ENCODE measurements at regions not wholly inside any gene's neighbourhood (a gene's known extent, or its start where the extent isn't known, plus 50 kb on each side); places are given as distances from the start of the nearest gene placed in this dataset.

DNA sequence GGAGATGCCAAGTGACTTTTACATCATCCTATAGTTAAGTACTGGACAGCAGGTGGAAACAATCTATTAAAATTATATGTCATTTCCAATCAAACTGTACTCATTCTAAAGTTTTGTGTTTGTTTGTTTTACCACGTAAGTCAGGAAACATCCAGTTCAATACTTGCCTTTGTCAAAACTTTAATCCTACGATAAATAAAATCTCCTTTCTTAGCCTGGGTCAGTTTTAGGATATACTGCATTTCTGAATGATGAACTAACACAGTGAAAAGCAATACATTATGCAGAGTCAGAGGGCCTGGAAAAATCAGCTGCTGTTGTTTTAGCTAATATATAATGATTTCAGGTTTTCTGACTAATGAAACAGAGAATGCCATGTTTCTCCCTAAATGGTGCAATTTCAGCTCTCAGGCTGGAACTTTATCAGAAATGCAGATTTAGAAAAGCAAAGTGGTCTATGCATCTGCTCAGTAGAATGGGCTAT is 756.4 kb downstream of the CDH11 start:
- TF ChIP-seq, protein P1, sequence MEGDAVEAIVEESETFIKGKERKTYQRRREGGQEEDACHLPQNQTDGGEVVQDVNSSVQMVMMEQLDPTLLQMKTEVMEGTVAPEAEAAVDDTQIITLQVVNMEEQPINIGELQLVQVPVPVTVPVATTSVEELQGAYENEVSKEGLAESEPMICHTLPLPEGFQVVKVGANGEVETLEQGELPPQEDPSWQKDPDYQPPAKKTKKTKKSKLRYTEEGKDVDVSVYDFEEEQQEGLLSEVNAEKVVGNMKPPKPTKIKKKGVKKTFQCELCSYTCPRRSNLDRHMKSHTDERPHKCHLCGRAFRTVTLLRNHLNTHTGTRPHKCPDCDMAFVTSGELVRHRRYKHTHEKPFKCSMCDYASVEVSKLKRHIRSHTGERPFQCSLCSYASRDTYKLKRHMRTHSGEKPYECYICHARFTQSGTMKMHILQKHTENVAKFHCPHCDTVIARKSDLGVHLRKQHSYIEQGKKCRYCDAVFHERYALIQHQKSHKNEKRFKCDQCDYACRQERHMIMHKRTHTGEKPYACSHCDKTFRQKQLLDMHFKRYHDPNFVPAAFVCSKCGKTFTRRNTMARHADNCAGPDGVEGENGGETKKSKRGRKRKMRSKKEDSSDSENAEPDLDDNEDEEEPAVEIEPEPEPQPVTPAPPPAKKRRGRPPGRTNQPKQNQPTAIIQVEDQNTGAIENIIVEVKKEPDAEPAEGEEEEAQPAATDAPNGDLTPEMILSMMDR (IDR thresholded peaks at IDR 0.05; ENCODE audit: low read depth, low read length), result no peak
- Histone ChIP-seq H3K4me3 (no peak overlapping the region), H3K27ac (no peak overlapping the region), H3K36me3 (no peaks in the 10 kb centered on the region), H3K9me3 (ENCODE audit: low read depth) (no peaks in the 10 kb centered on the region), H3K4me1 (ENCODE audit: low read depth) (no peaks in the 10 kb centered on the region), H3K27me3 (no peaks in the 10 kb centered on the region)
- DNase-seq (ENCODE audit: low read depth in 1 of 2, low spot score in 1 of 2), result no peak

DNA sequence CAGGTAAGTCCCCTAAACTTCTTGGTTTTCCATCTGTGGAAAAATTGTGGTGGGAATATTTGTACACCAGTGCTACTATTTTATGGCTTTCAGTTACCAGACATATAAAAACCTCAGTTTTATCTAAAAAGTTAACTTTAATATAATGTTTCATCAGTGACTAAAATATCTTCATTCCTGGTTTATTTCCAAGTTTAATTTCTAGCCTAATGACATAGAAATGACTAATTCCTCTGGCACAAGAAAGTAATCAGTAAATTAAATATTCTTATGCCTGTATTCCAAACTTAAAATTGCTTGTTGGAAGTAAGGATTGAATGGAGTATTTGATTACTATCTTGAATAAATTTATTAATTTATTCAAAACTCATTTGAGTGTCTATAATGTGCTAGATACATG is 757.0 kb downstream of the CDH11 start:
- H3K4me3 ChIP-seq, result no peak overlapping the region
- H3K9me3 ChIP-seq (ENCODE audit: low read depth), result no peaks in the 10 kb centered on the region
- H3K27me3 ChIP-seq, result no peaks in the 10 kb centered on the region
- H3K4me1 ChIP-seq (ENCODE audit: low read depth), result no peaks in the 10 kb centered on the region
- TF ChIP-seq, protein P1 (IDR thresholded peaks at IDR 0.05; ENCODE audit: low read depth, low read length), result no peak
- no peak for DNase-seq (ENCODE audit: low read depth in 1 of 2, low spot score in 1 of 2)
- H3K36me3 ChIP-seq, result no peaks in the 10 kb centered on the region
- H3K27ac ChIP-seq, result no peak overlapping the region

DNA sequence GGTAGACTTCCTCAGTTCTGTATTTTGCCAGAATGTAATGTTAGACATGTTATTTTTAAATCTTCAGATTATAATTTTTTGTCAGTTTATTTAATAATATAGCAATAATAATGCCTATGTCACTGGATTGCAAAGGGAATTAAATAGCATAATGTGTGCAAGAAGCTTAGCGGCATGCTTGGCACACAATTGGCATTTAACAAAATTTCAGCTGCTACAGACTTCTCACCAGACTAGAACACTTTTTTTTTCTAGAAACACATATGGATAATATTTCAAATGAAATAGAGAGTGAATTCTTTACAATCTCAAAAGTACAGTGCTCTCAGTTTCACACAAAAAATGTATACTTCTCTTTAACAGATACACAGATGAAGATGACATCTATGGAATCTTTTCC is 757.4 kb downstream of the CDH11 start:
- Histone ChIP-seq H3K4me3 (no peak overlapping the region), H3K27me3 (no peaks in the 10 kb centered on the region), H3K4me1 (ENCODE audit: low read depth) (no peaks in the 10 kb centered on the region), H3K27ac (no peak overlapping the region), H3K9me3 (ENCODE audit: low read depth) (no peaks in the 10 kb centered on the region), H3K36me3 (no peaks in the 10 kb centered on the region)
- DNase-seq (ENCODE audit: low read depth in 1 of 2, low spot score in 1 of 2), result no peak
- TF ChIP-seq, protein P1 (IDR thresholded peaks at IDR 0.05; ENCODE audit: low read depth, low read length), result no peak

DNA sequence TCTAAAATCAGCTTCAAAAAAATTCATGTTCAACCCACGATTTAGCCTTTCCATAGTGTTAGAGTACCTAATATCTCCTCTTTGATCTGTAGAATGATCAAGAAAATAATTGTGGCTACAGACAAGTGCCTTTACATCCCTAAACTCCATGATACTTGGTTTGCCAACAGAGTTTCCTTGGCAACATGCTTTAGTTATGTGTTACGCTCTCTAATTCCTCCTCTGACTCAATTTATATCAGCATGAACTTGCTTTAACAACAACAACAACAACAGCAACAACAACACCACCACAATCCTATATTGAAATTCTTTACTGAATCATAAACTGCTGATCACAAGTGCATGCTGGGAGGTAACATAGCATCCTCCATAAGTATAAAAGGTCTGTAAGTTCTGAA is 757.8 kb downstream of the CDH11 start:
- TF ChIP-seq, protein P1 (IDR thresholded peaks at IDR 0.05; ENCODE audit: low read depth, low read length), result no peak
- Histone ChIP-seq H3K27ac (no peak overlapping the region), H3K4me1 (ENCODE audit: low read depth) (no peaks in the 10 kb centered on the region), H3K9me3 (ENCODE audit: low read depth) (no peaks in the 10 kb centered on the region), H3K36me3 (no peaks in the 10 kb centered on the region), H3K4me3 (no peak overlapping the region), H3K27me3 (no peaks in the 10 kb centered on the region)
- no peak for DNase-seq (ENCODE audit: low read depth in 1 of 2, low spot score in 1 of 2)

DNA sequence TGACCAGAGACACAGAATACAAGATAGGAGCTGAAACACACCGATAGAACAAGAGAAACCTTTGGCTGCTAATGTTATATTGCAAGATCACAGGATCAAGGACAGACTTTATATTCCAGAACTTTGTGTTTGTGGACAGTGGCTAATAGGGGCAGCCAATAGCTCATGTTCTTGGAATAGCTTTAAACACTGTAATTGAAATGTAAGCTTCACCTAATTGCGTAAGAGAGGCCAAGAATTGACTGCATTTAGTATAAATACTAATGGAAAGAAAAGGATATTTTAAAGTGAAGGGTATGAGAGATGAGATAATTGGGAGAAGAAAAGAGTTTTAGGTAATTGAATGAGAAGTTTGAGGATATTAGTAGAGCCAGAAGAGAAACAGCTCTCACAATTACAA is 758.8 kb downstream of the CDH11 start:
- H3K27me3 ChIP-seq, result no peaks in the 10 kb centered on the region
- DNase-seq (ENCODE audit: low read depth in 1 of 2, low spot score in 1 of 2), result peak in 1 of 2 donors; percentile 18
- no peak overlapping the region for H3K27ac ChIP-seq
- no peaks in the 10 kb centered on the region for H3K36me3 ChIP-seq
- no peaks in the 10 kb centered on the region for H3K4me1 ChIP-seq (ENCODE audit: low read depth)
- no peak overlapping the region for H3K4me3 ChIP-seq
- TF ChIP-seq, protein P1 (IDR thresholded peaks at IDR 0.05; ENCODE audit: low read depth, low read length), result no peak
- no peaks in the 10 kb centered on the region for H3K9me3 ChIP-seq (ENCODE audit: low read depth)

DNA sequence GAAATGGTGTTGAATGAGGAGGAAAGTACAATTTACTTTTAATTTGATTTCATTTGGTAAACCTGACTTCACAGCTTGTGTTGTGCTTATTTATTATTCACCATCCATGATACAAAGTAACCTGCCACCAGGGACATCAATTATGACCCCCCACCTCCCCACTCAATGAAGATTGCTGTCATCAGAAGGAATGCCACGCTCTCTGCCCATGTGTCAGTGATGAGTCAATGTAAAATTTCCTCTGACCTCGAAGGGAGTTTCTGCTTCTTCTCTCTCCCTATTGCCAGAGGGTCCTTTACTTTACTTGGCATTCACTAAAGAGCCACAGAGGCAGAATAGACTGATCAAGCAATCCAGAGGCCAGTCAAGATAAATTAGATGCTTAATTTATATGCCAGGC is 759.7 kb downstream of the CDH11 start:
- Histone ChIP-seq H3K9me3 (ENCODE audit: low read depth) (no peaks in the 10 kb centered on the region), H3K27me3 (no peaks in the 10 kb centered on the region), H3K4me3 (no peak overlapping the region), H3K4me1 (ENCODE audit: low read depth) (no peaks in the 10 kb centered on the region), H3K27ac (no peak overlapping the region), H3K36me3 (no peaks in the 10 kb centered on the region)
- TF ChIP-seq, protein P1 (IDR thresholded peaks at IDR 0.05; ENCODE audit: low read depth, low read length), result no peak
- DNase-seq (ENCODE audit: low read depth in 1 of 2, low spot score in 1 of 2), result no peak

Measured in cardiac muscle cell (in vitro differentiated cells and primary cell).